ENCODE measurements at regions not wholly inside any gene's neighbourhood (a gene's known extent, or its start where the extent isn't known, plus 50 kb on each side); places are given as distances from the start of the nearest gene placed in this dataset.
"Not testable (repeated sequence)": the region's sequence is repeated elsewhere in the genome, so short reads cannot be mapped to it uniquely, and the experiment has no call there.

GRCh38 chr13:23050126-23050525 lies 130.7 kb upstream of the SGCG start:
- no peak for DNase-seq

- DNase-seq: not testable (repeated sequence)
Measured at GRCh38 chr13:23053711-23054110, 127.1 kb upstream of the SGCG start.

DNA sequence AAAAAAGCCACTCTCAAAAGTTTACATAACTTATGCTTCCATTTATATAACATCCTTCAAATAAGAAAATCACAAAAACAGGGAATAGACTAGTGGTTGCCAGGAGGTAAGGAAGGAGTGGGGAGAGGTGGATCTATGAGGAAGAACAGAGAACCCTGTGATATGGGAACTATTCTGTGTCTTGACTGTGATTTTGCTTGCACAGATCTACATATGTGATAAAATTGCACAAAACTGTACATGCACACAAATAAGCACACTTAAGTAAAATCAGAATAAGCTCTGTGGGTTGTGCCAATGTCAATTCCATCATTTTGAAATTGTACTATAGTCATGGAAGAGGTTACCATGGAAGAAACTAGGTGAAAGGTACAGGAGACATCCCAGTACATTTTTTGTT lies 121.6 kb upstream of the SGCG start:
- no peak for DNase-seq

DNA sequence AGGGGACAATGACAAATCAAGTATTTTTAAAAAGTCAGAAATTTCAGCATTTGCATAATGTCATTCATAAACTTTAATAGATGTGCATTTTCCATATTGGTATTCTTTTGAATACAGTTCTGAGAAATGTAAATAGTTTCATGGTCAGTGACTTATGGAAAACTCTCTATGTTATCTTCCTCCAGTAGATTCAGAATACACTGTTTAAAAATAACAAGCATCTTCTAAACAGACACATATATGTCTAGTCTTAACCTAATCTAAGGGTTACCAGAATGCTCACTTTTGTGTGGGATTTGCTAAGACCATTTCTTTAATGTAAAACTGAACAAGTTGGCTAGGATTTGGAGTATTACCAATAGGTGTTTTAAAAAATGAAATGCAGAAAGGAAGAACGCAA lies 119.8 kb upstream of the SGCG start:
- peak in 1 of 6 experiments; percentile 42 for DNase-seq

- DNase-seq: no peak
Measured at GRCh38 chr13:23067129-23067528, 113.7 kb upstream of the SGCG start.

GRCh38 chr13:23069566-23069965 lies 111.2 kb upstream of the SGCG start:
- DNase-seq: no peak

- DNase-seq: no peak
Measured at GRCh38 chr13:23074075-23074828, 106.5 kb upstream of the SGCG start.

DNA sequence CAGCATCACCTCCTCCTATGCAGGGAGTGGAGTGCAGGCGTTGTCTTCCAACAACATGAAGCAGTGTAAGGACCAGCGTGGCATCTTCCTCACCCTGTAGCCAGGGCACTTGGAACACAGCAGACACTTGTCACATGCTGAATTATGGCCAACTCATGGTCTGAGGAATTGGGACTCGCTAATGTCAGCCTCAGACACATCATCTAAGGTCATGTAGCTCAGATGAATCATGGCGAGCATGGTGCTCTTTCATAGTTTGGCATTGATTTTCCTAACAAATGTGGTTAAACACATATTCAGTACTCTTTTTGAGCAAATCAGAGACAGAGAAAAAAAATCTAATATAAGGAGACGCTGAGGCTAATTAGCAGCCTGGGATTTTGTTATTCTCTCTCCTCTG lies 99.6 kb upstream of the SGCG start:
- DNase-seq: no peak

DNA sequence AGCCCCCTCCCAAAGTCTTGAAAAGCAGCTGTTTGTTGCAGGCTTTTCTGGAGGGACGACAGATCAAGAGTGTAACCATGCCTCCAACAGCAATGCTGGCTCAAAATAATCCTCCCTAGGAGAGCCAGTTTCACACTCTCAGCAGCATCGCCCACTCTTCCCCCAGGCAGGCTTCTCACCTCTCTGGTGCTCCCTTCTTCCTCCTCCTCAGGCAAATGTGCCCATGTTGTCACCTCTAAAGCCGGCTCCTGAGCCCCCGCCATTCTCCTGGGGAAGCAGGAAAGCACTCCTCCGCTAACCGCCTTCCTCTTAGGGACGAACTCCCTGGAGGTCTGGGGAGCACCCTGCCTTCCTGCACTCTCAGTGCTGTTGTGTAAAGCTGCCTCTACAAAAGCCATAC lies 98.9 kb upstream of the SGCG start:
- no peak for DNase-seq

DNA sequence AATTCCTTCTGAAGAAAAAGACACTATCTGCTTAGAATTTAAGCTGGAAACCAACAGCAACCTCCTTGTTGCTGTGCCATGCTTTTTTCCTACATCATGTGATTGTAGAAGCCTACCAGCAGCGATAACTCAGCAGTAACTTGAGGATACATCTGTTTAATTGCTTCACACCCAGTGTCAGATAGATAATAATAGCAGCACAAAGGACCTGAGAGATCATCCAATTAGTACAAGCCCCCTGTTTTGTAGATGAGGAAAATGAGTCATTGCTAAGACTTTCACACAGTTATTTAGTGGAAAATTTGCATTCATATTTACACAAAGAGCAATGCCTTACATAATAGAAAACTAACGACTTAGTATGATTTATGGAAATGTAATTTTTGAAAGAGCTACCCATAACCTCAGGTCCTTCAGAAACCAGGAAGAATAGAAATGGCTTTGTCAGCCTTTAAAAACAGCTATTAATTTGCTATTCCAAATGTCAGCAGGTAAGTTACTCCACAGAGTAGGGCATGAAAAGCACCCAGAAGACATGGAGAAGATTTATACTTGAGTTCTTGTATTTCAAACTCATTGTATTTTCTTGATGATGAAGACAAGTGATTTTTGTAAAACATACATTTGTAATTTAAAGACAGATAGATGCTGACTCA lies 93.7 kb upstream of the SGCG start:
- no peak for DNase-seq

- DNase-seq: no peak
Measured at GRCh38 chr13:23087880-23088279, 92.9 kb upstream of the SGCG start.

GRCh38 chr13:23098161-23098907 lies 82.4 kb upstream of the SGCG start:
- no peak for DNase-seq

DNA sequence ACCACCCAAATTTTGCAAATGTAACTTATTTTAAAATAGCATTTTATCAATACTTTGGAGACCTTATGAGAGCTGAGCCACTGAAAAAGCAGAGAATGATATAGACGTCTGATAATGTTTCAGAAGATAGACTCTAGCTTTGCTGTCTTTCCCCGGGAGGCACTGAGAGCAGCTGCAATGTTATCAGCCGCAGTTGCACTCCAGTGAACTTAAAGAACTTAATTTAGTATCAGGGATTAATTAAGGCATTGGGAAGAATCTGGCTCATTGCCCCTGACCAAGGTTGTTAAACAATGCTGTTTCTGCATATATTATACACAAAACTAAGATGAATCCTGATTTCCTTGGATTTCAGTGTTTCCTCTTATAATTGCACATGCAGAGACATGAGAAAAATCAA lies 75.7 kb upstream of the SGCG start:
- DNase-seq: no peak

DNA sequence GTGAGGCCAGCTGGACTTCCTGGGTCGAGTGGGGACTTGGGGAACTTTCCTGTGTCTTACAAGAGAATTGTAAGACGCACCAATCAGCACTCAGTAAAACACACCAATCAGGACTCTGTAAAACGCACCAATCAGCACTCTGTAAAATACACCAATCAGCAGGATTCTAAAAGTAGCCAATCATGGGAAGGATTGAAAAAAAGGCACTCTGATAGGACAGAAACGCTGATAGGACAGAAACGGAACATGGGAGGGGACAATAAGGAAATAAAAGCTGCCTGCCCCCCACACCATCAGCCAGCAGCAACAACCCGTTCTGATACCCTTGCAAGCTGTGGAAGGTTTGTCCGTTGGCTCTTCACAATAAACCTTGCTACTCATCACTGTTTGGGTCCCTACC lies 73.1 kb upstream of the SGCG start:
- DNase-seq: no peak

DNA sequence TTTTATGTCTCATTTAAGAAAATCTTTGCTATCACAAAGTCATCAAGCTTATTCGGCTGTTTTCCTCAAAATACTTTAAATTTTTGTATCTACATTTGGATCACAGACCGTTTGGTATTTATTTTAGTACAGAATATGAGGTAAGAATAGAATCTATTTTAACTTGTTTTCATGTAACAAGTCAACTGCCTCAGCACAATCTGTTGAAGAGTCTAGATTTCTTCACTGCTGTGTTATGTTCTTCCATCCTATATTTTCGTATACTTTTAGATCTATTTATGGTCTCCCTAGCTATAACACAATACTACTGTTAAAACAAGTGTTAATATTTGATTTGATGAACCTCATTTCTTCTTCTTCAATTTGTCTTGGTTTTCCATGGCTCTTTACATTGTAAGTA lies 61.6 kb upstream of the SGCG start:
- no peak for DNase-seq

DNA sequence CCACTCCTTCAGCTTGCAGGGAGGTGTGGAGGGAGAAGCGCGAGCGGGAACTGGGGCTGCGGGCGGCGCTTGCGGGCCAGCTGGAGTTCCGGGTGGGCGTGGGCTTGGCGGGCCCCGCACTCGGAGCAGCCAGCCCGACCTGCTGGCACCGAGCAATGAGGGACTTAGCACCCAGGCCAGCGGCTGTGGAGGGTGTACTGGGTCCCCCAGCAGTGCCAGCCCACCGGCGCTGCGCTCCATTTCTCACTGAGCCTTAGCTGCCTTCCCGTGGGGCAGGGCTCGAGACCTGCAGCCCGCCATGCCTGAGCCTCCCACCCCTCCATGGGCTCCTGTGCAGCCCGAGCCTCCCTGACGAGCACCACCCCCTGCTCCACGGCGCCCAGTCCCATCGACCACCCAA lies 53.2 kb upstream of the SGCG start:
- not testable (repeated sequence) for DNase-seq

GRCh38 chr13:23129331-23129730 lies 51.4 kb upstream of the SGCG start:
- DNase-seq: no peak
